AG08395 (cell line): ENCODE measurements at regions not wholly inside any gene's neighbourhood (a gene's known extent, or its start where the extent isn't known, plus 50 kb on each side); places are given as distances from the start of the nearest gene placed in this dataset.

Experiments used
- DNase-seq: peaks from one replicate; pipeline ENCODE4 v3.0.0; 2012; ENCODE audit warnings: mixed read lengths, low spot score

- no peak for DNase-seq
Measured at GRCh38 chr7:126378642-126379041, 874.1 kb downstream of the GRM8 start.

- no peak for DNase-seq
Measured at GRCh38 chr7:126370038-126370668, 882.6 kb downstream of the GRM8 start.

DNA sequence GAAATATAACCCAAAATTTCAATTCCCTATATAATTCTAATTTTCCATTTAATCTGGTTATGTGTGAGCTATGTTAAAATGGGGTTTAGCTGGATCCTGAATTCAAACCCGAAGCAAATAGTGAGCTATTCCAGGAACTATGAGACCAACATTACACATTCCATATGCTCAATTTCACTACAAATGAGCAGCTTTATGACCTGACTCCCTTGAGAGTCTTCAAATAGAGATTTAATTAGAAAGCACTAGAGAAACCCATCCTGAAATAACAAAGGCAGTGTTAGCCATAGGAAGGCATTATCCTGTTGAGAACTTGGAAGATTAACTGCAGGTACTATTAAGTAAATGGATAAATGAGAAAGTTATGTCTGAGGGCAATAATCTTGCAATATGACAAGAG lies 890.0 kb downstream of the GRM8 start:
- DNase-seq = no peak

DNA sequence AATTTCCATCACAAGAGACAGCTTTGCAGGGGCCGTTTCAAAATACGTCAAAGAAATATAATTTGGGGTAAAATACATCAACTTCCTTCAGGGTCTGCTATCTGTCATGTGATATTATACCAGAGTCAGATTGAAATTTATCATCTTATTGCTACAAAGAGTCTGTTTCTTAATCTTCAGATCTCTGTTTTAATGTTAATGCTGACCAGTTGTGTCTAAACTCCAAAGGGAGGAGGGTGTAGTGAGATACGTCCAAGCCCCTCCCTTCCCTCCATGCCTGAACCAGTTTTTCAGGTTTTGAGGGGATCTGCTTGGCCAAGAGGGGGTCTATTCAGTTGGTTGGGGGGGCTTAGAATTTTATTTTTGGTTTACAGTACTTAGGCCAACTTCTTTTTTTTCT lies 891.6 kb downstream of the GRM8 start:
- no peak for DNase-seq

DNA sequence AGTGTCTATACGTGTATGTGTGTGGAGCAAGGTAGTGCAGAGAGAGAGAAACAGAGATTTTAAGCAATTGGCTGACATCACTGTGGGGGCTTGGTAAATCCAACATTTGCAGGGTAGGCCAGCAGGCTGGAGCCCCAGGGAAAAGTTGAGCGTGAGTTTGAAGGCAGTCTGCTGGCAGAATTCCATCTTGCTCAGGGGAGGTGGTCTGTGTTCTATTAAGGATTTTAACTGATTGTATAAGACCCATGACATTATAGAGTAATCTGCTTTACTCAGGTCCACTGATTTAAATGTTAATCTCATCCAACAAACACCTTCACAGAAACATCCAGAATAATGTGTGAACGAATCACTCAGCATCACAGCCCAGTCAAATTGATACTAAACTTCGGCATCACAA lies 912.9 kb downstream of the GRM8 start:
- DNase-seq = no peak

GRCh38 chr7:126305671-126306070 lies 947.1 kb downstream of the GRM8 start:
- DNase-seq = no peak

DNA sequence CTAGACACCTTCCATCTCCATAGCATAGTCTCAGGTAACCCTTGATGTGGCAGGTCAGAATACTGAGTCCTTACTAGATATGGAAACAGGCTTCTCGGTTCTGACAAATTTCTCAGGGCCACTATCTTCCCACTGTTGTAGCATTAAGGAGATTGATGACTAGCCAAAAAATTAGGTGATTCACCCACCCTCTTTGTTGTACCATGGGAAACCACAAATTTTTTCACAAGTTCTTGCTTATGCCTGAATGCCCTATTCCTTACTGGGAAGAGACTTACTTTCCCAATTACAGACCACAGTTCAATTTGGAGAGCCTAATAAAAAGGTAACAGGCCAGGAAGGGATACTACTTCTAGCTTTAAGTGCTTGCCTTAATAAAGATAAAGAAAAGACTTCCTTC lies 948.8 kb downstream of the GRM8 start:
- no peak for DNase-seq

GRCh38 chr7:126302639-126303038 lies 950.1 kb downstream of the GRM8 start:
- no peak for DNase-seq

- no peak for DNase-seq
Measured at GRCh38 chr7:126286317-126286716, 966.4 kb downstream of the GRM8 start.

GRCh38 chr7:126236261-126236660 lies 1016.5 kb downstream of the GRM8 start:
- no peak for DNase-seq

DNA sequence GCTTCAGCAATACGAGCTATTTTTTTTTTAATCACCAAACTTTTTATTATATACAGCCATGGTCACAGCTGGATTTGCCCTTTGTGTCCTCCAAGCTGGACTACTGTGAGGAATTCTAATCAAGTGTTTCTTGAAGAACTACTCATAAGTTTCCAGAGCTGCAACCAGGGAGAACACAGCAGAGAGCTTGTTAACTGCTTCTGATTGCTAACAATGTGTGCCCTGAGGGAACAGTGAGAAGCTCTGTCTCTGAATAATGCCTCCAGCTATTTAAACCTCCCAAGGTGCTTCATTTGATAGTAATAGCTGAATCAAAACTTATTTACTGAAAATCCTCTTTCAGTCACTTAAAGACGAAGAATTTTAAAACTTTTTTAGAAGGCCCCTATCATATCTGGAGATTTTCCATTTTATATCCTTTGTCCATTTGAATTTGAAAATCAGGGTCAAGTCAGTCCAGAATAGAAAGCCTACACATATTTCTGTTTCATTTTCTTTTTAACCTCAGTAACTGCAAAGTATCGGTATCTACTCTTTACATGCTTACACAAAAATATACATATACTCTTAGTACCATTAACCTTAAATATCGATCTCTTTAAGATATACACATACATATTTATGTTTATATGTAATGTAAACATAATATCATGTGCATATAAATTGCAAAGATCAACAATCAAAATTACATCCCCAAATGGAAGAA lies 1024.2 kb downstream of the GRM8 start:
- no peak for DNase-seq

- DNase-seq = no peak
Measured at GRCh38 chr7:126227643-126228042, 1025.1 kb downstream of the GRM8 start.

DNA sequence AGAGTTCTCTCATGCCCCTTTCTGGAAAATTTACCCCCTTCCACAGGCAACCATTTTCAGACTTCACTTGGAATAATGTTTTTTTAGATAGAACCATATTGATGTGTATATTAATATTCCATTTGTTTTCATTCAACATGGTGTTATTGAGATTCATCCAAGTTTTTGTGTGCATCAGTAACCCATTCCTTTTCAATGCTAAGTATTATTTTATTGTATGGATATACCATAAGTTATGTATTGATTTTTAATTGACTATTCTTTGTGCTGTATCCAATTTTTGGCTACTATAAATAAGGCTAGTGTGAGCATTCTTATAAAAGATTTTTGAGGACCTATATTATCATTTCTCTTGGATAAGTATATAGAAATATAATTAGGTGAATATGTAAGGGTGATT lies 1025.7 kb downstream of the GRM8 start:
- no peak for DNase-seq

DNA sequence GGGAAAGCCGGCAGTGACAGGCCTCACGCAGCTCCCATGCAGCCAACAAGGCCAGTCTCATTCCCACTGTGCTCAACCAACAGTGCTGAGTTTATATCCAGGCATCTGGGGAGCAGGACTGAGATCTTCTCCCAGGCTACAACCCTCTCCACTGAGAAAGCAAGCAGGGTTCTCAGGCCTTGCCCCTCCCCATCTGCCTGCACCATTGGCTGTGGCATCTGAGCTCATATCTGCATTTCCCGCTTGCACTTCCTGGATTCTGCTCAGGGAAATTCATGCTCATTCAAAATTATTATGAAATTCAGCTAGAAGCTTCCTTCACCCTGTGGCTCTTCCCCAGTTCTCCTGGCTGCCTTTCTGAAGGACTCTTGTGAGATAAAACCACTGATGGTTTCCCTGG lies 1029.0 kb downstream of the GRM8 start:
- no peak for DNase-seq

- no peak for DNase-seq
Measured at GRCh38 chr7:126222782-126223181, 1030.0 kb downstream of the GRM8 start.

GRCh38 chr7:126215785-126216184 lies 1037.0 kb downstream of the GRM8 start:
- no peak for DNase-seq

DNA sequence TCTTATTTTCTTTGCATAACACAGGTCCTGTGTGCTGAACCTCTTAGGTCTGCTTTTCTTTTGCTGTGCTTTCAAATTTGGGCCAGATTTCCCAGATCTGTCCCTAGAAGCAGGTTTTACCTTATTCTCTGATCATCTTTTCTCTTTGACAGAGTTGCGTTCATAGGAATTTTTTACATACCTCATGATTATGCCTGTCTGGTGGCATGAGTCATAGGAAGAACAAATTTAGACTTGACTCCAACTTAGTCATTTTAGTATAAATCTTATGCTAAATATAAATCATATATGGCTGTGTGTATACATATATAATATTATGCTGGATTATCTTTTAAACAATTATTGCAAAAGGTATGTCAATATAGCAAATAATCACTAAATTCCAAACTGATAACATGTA lies 1038.9 kb downstream of the GRM8 start:
- no peak for DNase-seq

DNA sequence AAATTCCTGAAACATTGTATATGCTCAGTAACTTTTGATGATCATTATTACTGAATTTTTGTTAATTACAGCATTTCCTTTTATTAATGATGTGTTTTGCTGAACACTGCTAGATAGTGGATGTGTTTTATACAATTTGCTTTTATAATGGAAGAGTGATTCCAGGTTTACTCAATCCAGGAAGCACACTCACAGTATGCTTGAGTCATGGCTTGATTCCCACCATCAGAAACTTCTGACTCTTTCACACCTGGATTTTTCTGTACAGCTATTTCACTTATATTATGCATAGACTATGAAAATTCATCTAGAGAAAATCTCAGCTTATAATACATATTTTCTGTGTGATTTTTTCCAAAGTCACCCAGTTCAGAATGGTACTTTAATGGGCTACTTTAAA lies 1040.9 kb downstream of the GRM8 start:
- no peak for DNase-seq

GRCh38 chr7:126210707-126211106 lies 1042.0 kb downstream of the GRM8 start:
- DNase-seq = no peak

DNA sequence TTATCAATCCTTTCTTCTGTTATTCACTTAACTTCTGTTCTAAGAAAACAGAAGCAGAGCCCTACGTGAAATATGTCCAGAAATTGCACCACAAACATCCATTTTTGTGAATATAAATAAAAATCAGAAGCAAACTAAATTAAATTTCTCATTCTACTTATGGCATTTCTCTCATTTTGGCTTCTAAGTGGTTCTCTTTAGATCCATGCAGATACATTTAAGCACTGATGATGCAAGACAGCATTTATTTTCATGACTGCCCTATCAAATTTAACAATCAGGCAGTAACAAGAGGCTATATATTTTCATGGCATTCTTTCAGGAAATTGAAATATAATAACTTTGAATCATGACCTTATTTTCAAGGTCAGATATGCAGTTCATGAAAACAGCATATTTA lies 1049.6 kb downstream of the GRM8 start:
- DNase-seq = no peak

- no peak for DNase-seq
Measured at GRCh38 chr7:126202177-126202576, 1050.6 kb downstream of the GRM8 start.

GRCh38 chr7:126185959-126186580 lies 1066.7 kb downstream of the GRM8 start:
- no peak for DNase-seq

- no peak for DNase-seq
Measured at GRCh38 chr7:126179916-126180315, 1072.8 kb downstream of the GRM8 start.

DNA sequence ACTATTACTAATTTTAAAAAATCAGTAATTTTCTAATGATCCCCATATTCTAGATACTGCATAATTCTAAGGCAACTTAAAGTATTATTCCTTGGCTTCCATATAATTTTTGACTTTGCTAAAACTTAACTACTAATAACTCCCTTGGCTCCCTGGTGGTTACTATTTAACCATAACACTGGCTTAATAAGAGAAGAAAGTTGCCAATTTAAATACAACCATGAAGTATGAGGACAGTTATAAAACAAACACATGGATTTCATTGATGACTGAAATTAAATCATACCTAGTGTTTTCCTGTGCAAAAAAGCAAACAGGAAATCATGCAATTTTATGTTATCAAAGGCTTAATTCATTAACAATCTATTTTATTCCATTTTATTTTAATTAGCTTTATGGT lies 1073.9 kb downstream of the GRM8 start:
- DNase-seq = no peak
